Keratinocyte (primary cell): ENCODE measurements at regions not wholly inside any gene's neighbourhood (a gene's known extent, or its start where the extent isn't known, plus 50 kb on each side); places are given as distances from the start of the nearest gene placed in this dataset.

ENCODE experiments used
- DNase-seq: peaks from one replicate; pipeline ENCODE4 v3.0.0-alpha.2; 2011; ENCODE audit warnings: low read depth, missing footprints, low spot score
- FAIRE-seq: peaks from 2 replicates; lab custom pipeline; 2011; peaks lifted over from hg19 to GRCh38; lab: Jason Lieb, UNC
- H2AFZ ChIP-seq: 2 replicates; pipeline ENCODE4 v1.6.0; 2012; ENCODE audit warnings: low read length, control low read depth, inconsistent platforms; ENCODE audit not compliant: control insufficient read depth
- H3K27ac ChIP-seq: 2 replicates; pipeline ENCODE4 v1.5.1; 2011; ENCODE audit warnings: low read length; ENCODE audit not compliant: control insufficient read depth, insufficient read depth
- H3K27me3 ChIP-seq: 3 replicates; pipeline ENCODE4 v1.6.0; 2011; ENCODE audit warnings: low read length; ENCODE audit not compliant: control insufficient read depth, insufficient read depth; ENCODE audit errors: extremely low read depth
- H3K36me3 ChIP-seq, 2 experiments: 2 replicates in 1 of 2; 3 replicates in 1 of 2; pipeline ENCODE4 v1.5.1; 2011; ENCODE audit warnings: low read length in 2 of 2, mild to moderate bottlenecking in 1 of 2; ENCODE audit not compliant: control insufficient read depth in 2 of 2, insufficient read depth in 2 of 2; ENCODE audit errors: extremely low read depth in 1 of 2
- H3K4me1 ChIP-seq: 3 replicates; pipeline ENCODE4 v1.5.1; 2011; ENCODE audit warnings: low read length; ENCODE audit not compliant: control insufficient read depth, insufficient read depth; ENCODE audit errors: extremely low read depth
- H3K4me2 ChIP-seq: 3 replicates; pipeline ENCODE4 v1.6.0; 2011; ENCODE audit warnings: low read depth, low read length; ENCODE audit not compliant: control insufficient read depth, insufficient read depth; ENCODE audit errors: extremely low read depth
- H3K4me3 ChIP-seq, 3 experiments: fragments of 200-600 bp in 1 of 3; sonication (generic) in 1 of 3; 2 replicates in 2 of 3; 3 replicates in 1 of 3; pipeline ENCODE4 v1.5.1; 2011 to 2016; ENCODE audit warnings: low read length in 3 of 3, mild to moderate bottlenecking in 3 of 3, control low read depth in 2 of 3, inconsistent platforms in 1 of 3, low read depth in 1 of 3, mixed read lengths in 1 of 3, mixed run types in 1 of 3, moderate library complexity in 1 of 3; ENCODE audit not compliant: control insufficient read depth in 2 of 3, insufficient read depth in 2 of 3; ENCODE audit errors: extremely low read depth in 1 of 3
- H3K79me2 ChIP-seq: 2 replicates; pipeline ENCODE4 v1.6.0; 2012; ENCODE audit warnings: low read length; ENCODE audit not compliant: control insufficient read depth, insufficient read depth
- H3K9ac ChIP-seq: 3 replicates; pipeline ENCODE4 v1.6.0; 2011; ENCODE audit warnings: low read length; ENCODE audit not compliant: control insufficient read depth, insufficient read depth; ENCODE audit errors: extremely low read depth
- H3K9me1 ChIP-seq: 3 replicates; pipeline ENCODE4 v1.6.0; 2011; ENCODE audit warnings: low read length; ENCODE audit not compliant: control insufficient read depth, insufficient read depth; ENCODE audit errors: extremely low read depth
- H3K9me3 ChIP-seq: 2 replicates; pipeline ENCODE4 v1.5.1; 2012; ENCODE audit warnings: low read depth, low read length; ENCODE audit not compliant: control insufficient read depth
- H4K20me1 ChIP-seq: 3 replicates; pipeline ENCODE4 v1.6.0; 2011; ENCODE audit warnings: low read length; ENCODE audit not compliant: control insufficient read depth, insufficient read depth; ENCODE audit errors: extremely low read depth
- CTCF ChIP-seq, 3 experiments: IDR thresholded peaks in 1 of 3; conservative IDR thresholded peaks in 1 of 3; optimal IDR thresholded peaks in 1 of 3; 2 replicates in 2 of 3; 3 replicates in 1 of 3; pipeline versions ENCODE3 to v1.5.1; 2011; ENCODE audit warnings: low read length in 3 of 3, mild to moderate bottlenecking in 3 of 3, moderate library complexity in 2 of 3, control low read depth in 1 of 3, inconsistent platforms in 1 of 3; ENCODE audit not compliant: insufficient read depth in 2 of 3; ENCODE audit errors: extremely low read depth in 1 of 3
- EZH2 ChIP-seq: IDR thresholded peaks from one replicate; pipeline ENCODE4 v1.6.1; 2012; ENCODE audit warnings: inconsistent platforms, mild to moderate bottlenecking, low read length, moderate library complexity
- dilution Hi-C: fragments of 300-500 bp; cut with MboI; formaldehyde crosslinking; loops from one replicate; pipeline ENCODE4 v1.7.0; 2020; ENCODE audit warnings: low sequenced_read_pairs; ENCODE audit not compliant: extremely low pct_ligation_motif_present

GRCh38 chr1:198809247-198809646 lies 170.4 kb downstream of the PTPRC start:
- Histone ChIP-seq H4K20me1 (no peaks in the 10 kb centered on the region), H3K27ac (no peak overlapping the region), H3K9ac (no peak overlapping the region), H2AFZ (no peak overlapping the region), H3K36me3 (no peaks in the 10 kb centered on the region), H3K9me3 (peaks cover 3% of the 10 kb centered on the region), H3K4me3 (no peak overlapping the region), H3K4me2 (no peak overlapping the region), H3K79me2 (no peaks in the 10 kb centered on the region), H3K4me1 (no peaks in the 10 kb centered on the region), H3K9me1 (no peaks in the 10 kb centered on the region), H3K27me3 (no peaks in the 10 kb centered on the region)
- TF ChIP-seq EZH2 (no peak), CTCF (optimal IDR thresholded peaks at IDR 0.05 in 1 of 3, IDR thresholded peaks at IDR 0.05 in 1 of 3, conservative IDR thresholded peaks at IDR 0.05 in 1 of 3; ENCODE audit: extremely low read depth in 1 of 3, insufficient read depth in 2 of 3, low read length in 3 of 3) (no peak)
- DNase-seq (no peak), FAIRE-seq (peak; percentile 17)
- dilution Hi-C loops, result no loop called here

- peaks cover 3% of the 10 kb centered on the region for H3K9me3 ChIP-seq
- H3K4me3 ChIP-seq, result no peak overlapping the region
- no peaks in the 10 kb centered on the region for H3K36me3 ChIP-seq
- H3K79me2 ChIP-seq, result no peaks in the 10 kb centered on the region
- H3K9ac ChIP-seq, result no peak overlapping the region
- H3K4me2 ChIP-seq, result no peak overlapping the region
- H3K4me1 ChIP-seq, result no peaks in the 10 kb centered on the region
- FAIRE-seq, result no peak
- H4K20me1 ChIP-seq, result no peaks in the 10 kb centered on the region
- dilution Hi-C loops, result no loop called here
- no peaks in the 10 kb centered on the region for H3K9me1 ChIP-seq
- no peak overlapping the region for H2AFZ ChIP-seq
- H3K27ac ChIP-seq, result no peak overlapping the region
- TF ChIP-seq EZH2 (no peak), CTCF (optimal IDR thresholded peaks at IDR 0.05 in 1 of 3, IDR thresholded peaks at IDR 0.05 in 1 of 3, conservative IDR thresholded peaks at IDR 0.05 in 1 of 3; ENCODE audit: extremely low read depth in 1 of 3, insufficient read depth in 2 of 3, low read length in 3 of 3) (no peak)
- DNase-seq, result no peak
- no peaks in the 10 kb centered on the region for H3K27me3 ChIP-seq
Measured at GRCh38 chr1:198811449-198811848, 172.6 kb downstream of the PTPRC start.
